GM19099 (cell line): ENCODE measurements at regions not wholly inside any gene's neighbourhood (a gene's known extent, or its start where the extent isn't known, plus 50 kb on each side); places are given as distances from the start of the nearest gene placed in this dataset.

Experiments used
- POLR2A ChIP-seq: IDR thresholded peaks from 3 replicates; pipeline ENCODE4 v1.6.1; 2011; ENCODE audit warnings: low read depth; ENCODE audit not compliant: insufficient read length; ENCODE audit errors: extremely low read depth

GRCh38 chr20:48169650-48170225 lies 384.5 kb upstream of the SULF2 start:
- TF ChIP-seq POLR2A: no peak

GRCh38 chr20:48166082-48166835 lies 381.0 kb upstream of the SULF2 start:
- no peak for TF ChIP-seq POLR2A

GRCh38 chr20:48165401-48165685 lies 380.1 kb upstream of the SULF2 start:
- no peak for TF ChIP-seq POLR2A

GRCh38 chr20:48164566-48165400 lies 379.5 kb upstream of the SULF2 start:
- TF ChIP-seq POLR2A: no peak

- no peak for TF ChIP-seq POLR2A
Observed at GRCh38 chr20:48164034-48164433, 378.8 kb upstream of the SULF2 start.

- no peak for TF ChIP-seq POLR2A
Observed at GRCh38 chr20:48163505-48163904, 378.2 kb upstream of the SULF2 start.

- no peak for TF ChIP-seq POLR2A
Observed at GRCh38 chr20:48162621-48163020, 377.3 kb upstream of the SULF2 start.

GRCh38 chr20:48159145-48160008 lies 374.1 kb upstream of the SULF2 start:
- TF ChIP-seq POLR2A: no peak

GRCh38 chr20:48158014-48158413 lies 372.7 kb upstream of the SULF2 start:
- TF ChIP-seq POLR2A: no peak

GRCh38 chr20:48156951-48157700 lies 371.8 kb upstream of the SULF2 start:
- TF ChIP-seq POLR2A: no peak

GRCh38 chr20:48156521-48156920 lies 371.2 kb upstream of the SULF2 start:
- TF ChIP-seq POLR2A: no peak

GRCh38 chr20:48155268-48155667 lies 370.0 kb upstream of the SULF2 start:
- TF ChIP-seq POLR2A: no peak

GRCh38 chr20:48154040-48154765 lies 368.9 kb upstream of the SULF2 start:
- no peak for TF ChIP-seq POLR2A

- TF ChIP-seq POLR2A: no peak
Observed at GRCh38 chr20:48153523-48153922, 368.2 kb upstream of the SULF2 start.
